ENCODE measurements at regions not wholly inside any gene's neighbourhood (a gene's known extent, or its start where the extent isn't known, plus 50 kb on each side); places are given as distances from the start of the nearest gene placed in this dataset.
"Not testable (repeated sequence)": the region's sequence is repeated elsewhere in the genome, so short reads cannot be mapped to it uniquely, and the experiment has no call there.

DNA sequence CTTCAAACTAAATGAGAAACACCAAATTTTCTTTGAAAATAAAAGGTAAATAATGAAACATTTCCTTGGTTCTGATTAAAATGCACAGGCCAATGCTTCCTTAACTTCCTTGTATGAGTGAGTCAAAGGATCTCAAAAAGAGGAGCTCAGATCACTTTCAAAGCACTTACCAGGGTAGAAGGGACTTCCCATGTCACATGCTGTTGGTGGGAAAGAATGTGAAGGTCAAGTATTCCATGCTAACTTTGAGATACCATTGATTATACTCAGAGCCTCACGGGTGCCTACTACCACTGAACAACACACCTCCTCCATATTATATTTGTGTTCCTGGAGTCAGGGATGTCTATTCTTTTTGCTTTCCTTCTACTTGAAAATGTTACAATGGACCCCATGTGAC lies 233.5 kb upstream of the KIAA1217 start:
- Histone ChIP-seq H3K4me3 (ENCODE audit: low read depth in 1 of 2, low read length in 1 of 2) (no peak overlapping the region), H3K27ac (no peak overlapping the region), H3K9me3 (no peaks in the 10 kb centered on the region), H3K36me3 (no peaks in the 10 kb centered on the region), H3K27me3 (no peaks in the 10 kb centered on the region), H3K4me1 (ENCODE audit: control insufficient read depth in 1 of 2, insufficient read depth in 1 of 2, low read depth in 1 of 2, low read length in 1 of 2) (no peaks in the 10 kb centered on the region)
- TF ChIP-seq, protein P1, sequence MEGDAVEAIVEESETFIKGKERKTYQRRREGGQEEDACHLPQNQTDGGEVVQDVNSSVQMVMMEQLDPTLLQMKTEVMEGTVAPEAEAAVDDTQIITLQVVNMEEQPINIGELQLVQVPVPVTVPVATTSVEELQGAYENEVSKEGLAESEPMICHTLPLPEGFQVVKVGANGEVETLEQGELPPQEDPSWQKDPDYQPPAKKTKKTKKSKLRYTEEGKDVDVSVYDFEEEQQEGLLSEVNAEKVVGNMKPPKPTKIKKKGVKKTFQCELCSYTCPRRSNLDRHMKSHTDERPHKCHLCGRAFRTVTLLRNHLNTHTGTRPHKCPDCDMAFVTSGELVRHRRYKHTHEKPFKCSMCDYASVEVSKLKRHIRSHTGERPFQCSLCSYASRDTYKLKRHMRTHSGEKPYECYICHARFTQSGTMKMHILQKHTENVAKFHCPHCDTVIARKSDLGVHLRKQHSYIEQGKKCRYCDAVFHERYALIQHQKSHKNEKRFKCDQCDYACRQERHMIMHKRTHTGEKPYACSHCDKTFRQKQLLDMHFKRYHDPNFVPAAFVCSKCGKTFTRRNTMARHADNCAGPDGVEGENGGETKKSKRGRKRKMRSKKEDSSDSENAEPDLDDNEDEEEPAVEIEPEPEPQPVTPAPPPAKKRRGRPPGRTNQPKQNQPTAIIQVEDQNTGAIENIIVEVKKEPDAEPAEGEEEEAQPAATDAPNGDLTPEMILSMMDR (IDR thresholded peaks at IDR 0.05): no peak

DNA sequence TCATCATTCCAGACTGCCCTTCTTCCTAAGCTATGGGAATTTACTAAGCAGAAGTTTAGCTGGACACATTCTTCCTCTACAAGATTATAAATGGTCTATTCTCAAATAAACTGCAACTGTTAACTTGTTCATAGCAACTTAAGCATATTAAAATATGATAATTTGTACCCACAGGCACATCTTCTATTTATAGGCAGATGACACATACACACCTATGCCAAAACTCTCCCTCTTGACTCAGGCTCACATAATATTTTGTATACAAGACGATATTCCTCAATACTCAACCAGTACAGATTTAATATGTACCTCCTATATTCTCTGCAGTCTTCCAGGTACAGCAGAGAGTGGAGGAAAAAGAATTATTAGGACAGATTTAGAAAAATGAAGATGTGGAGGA lies 232.7 kb upstream of the KIAA1217 start:
- Histone ChIP-seq H3K9me3 (no peaks in the 10 kb centered on the region), H3K4me3 (ENCODE audit: low read depth in 1 of 2, low read length in 1 of 2) (no peak overlapping the region), H3K27ac (no peak overlapping the region), H3K4me1 (ENCODE audit: control insufficient read depth in 1 of 2, insufficient read depth in 1 of 2, low read depth in 1 of 2, low read length in 1 of 2) (no peaks in the 10 kb centered on the region), H3K36me3 (no peaks in the 10 kb centered on the region), H3K27me3 (no peaks in the 10 kb centered on the region)
- TF ChIP-seq, protein P1 (IDR thresholded peaks at IDR 0.05): no peak

DNA sequence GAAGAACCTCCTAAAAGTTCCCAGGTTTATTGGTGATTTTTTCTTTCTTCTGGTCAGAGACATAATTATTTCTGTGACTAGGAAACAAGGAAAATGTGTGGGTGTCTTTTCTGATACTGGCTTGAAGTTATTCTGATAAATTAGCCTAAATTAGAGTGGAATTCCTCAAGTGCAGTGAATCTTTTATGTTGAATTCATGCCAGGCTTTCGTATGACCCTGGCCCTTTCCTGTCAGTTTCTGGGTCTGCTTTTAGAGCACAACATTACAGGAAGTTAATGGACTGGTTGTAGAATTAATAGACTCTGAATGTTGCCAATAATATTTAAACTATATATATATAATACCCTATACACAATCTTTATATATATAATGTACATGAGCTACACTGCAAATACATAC lies 230.6 kb upstream of the KIAA1217 start:
- TF ChIP-seq, protein P1 (IDR thresholded peaks at IDR 0.05): no peak
- no peaks in the 10 kb centered on the region for H3K36me3 ChIP-seq
- H3K4me1 ChIP-seq (ENCODE audit: control insufficient read depth in 1 of 2, insufficient read depth in 1 of 2, low read depth in 1 of 2, low read length in 1 of 2): no peaks in the 10 kb centered on the region
- no peaks in the 10 kb centered on the region for H3K9me3 ChIP-seq
- no peak overlapping the region for H3K27ac ChIP-seq
- H3K4me3 ChIP-seq (ENCODE audit: low read depth in 1 of 2, low read length in 1 of 2): no peak overlapping the region
- H3K27me3 ChIP-seq: no peaks in the 10 kb centered on the region

DNA sequence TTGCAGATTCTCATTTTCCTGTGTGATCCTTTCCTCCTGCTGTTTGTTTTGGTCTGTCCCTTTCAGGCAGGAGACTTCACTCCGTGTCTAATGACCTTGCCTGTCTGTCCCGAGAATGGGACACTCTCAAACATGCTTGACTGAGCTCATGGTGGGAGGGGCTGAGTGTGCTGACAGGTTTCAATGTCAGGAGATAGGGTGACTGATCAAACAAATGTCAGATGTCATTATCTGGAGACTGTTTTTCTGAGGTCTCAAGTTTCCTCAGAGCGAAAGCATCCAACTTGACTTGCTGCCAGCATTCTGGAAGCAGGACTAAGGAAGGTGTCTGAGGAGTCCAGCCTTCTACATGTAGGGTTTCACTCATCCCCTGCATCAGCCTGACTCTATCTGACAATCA lies 228.8 kb upstream of the KIAA1217 start:
- no peak overlapping the region for H3K27ac ChIP-seq
- H3K27me3 ChIP-seq: no peaks in the 10 kb centered on the region
- TF ChIP-seq, protein P1 (IDR thresholded peaks at IDR 0.05): no peak
- H3K36me3 ChIP-seq: no peaks in the 10 kb centered on the region
- H3K9me3 ChIP-seq: no peaks in the 10 kb centered on the region
- no peak overlapping the region for H3K4me3 ChIP-seq (ENCODE audit: low read depth in 1 of 2, low read length in 1 of 2)
- H3K4me1 ChIP-seq (ENCODE audit: control insufficient read depth in 1 of 2, insufficient read depth in 1 of 2, low read depth in 1 of 2, low read length in 1 of 2): no peaks in the 10 kb centered on the region

DNA sequence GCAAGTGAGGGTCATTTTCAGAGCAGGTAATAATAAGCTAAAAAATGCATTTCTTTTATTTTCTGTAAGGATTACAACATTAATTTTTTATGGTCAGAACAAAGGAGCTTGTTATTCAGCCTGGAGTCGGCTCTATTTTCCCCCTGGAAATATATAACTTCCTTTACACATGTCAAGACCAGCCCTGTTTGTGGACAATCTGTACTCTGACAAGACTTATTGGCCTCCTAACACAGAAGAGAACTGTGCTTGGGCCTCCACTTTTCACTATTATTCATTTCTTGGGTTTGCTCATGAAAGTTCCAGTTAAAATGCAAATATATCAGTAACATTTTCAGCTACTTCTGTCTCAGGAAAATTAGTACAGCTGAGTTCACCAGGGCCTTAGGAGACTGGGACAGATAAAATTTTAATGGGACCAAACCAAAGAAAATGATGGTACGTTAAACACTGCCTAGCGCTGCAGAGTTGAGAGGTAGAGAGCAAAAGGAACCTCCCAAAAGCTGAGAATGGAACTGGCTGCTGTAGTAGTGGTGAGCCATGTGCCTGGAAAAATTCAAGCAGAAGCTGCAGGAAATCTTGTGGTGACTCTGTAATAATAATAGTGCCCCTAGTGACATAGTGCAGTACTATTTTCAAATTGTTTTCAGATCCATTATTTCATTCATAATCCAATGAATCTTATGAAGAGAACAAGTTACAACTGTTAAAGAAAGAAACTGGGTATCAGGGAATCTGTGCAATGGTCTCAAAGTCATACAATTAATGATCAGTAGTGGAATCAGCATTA lies 227.2 kb upstream of the KIAA1217 start:
- Histone ChIP-seq H3K27ac (no peak overlapping the region), H3K36me3 (no peaks in the 10 kb centered on the region), H3K4me1 (ENCODE audit: control insufficient read depth in 1 of 2, insufficient read depth in 1 of 2, low read depth in 1 of 2, low read length in 1 of 2) (no peaks in the 10 kb centered on the region), H3K4me3 (ENCODE audit: low read depth in 1 of 2, low read length in 1 of 2) (no peak overlapping the region), H3K9me3 (no peaks in the 10 kb centered on the region), H3K27me3 (no peaks in the 10 kb centered on the region)
- TF ChIP-seq, protein P1 (IDR thresholded peaks at IDR 0.05): no peak

DNA sequence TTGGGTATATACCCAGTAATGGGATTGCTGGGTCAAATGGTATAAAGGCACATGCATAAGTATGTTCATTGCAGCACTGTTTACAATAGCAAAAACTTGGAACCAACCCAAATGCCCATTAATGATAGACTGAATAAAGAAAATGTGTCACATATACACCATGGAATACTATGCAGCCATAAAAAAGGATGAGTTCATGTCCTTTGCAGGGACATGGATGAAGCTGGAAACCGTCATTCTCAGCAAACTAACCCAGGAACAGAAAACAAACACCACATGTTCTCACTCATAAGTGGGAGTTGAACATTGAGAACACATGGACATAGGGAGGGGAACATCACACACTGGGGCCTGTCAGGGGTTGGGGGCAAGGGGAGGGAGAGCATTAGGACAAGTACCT lies 224.5 kb upstream of the KIAA1217 start:
- H3K4me1 ChIP-seq (ENCODE audit: control insufficient read depth in 1 of 2, insufficient read depth in 1 of 2, low read depth in 1 of 2, low read length in 1 of 2); H3K4me3 ChIP-seq (ENCODE audit: low read depth in 1 of 2, low read length in 1 of 2); H3K27ac ChIP-seq; H3K9me3 ChIP-seq; H3K36me3 ChIP-seq; H3K27me3 ChIP-seq: not testable (repeated sequence)

Measured in neutrophil (primary cell).